Gastroesophageal sphincter (tissue), 4 donors: ENCODE measurements at regions not wholly inside any gene's neighbourhood (a gene's known extent, or its start where the extent isn't known, plus 50 kb on each side); places are given as distances from the start of the nearest gene placed in this dataset.

ENCODE experiments used
- ATAC-seq: fragments of 150-250 bp; one replicate; pipeline ENCODE4 v1.9.1; 2016; ENCODE audit warnings: mild to moderate bottlenecking, moderate library complexity
- H3K27ac ChIP-seq, 4 donors: fragments of 200-600 bp; sonication (generic) in 3 of 4; 1 replicate in 3 of 4; 2 replicates in 1 of 4; pipeline ENCODE4 v1.5.1; 2016 to 2019
- H3K27me3 ChIP-seq: fragments of 200-600 bp; sonication (generic); one replicate; pipeline ENCODE4 v1.5.1; 2019
- H3K36me3 ChIP-seq, 2 donors: fragments of 200-600 bp; sonication (generic); one replicate each; pipeline ENCODE4 v1.5.1; 2019; ENCODE audit warnings: control low read depth in 1 of 2
- H3K4me1 ChIP-seq, 3 donors: fragments of 200-600 bp; sonication (generic); 1 replicate in 2 of 3; 2 replicates in 1 of 3; pipeline ENCODE4 v1.5.1; 2016 to 2019; ENCODE audit warnings: control low read depth in 2 of 3
- H3K4me3 ChIP-seq, 2 donors: fragments of 200-600 bp; sonication (generic); one replicate each; pipeline ENCODE4 v1.5.1; 2019; ENCODE audit warnings: mild to moderate bottlenecking in 1 of 2, moderate library complexity in 1 of 2
- H3K9me3 ChIP-seq, 3 donors: fragments of 200-600 bp; sonication (generic); one replicate each; pipeline ENCODE4 v1.5.1; 2017 to 2019; ENCODE audit warnings: control low read depth in 2 of 3
- CTCF ChIP-seq, 4 experiments: fragments of 200-600 bp in 2 of 4; fragments of 450-650 bp in 2 of 4; sonication (generic) in 1 of 4; IDR thresholded peaks; one replicate each; pipeline ENCODE4 v1.5.1; 2017 to 2019; ENCODE audit warnings: antibody characterized with exemption in 4 of 4, mild to moderate bottlenecking in 2 of 4, moderate library complexity in 2 of 4
- EP300 ChIP-seq: sonication (generic); formaldehyde crosslinking; IDR thresholded peaks from one replicate; pipeline ENCODE4 v1.6.1; 2017; ENCODE audit warnings: antibody characterized with exemption, mild to moderate bottlenecking
- POLR2A ChIP-seq, 2 donors: fragments of 450-650 bp; IDR thresholded peaks; one replicate each; pipeline ENCODE4 v1.6.1; 2017; ENCODE audit warnings: antibody characterized with exemption in 2 of 2, mild to moderate bottlenecking in 2 of 2, moderate library complexity in 1 of 2
- POLR2AphosphoS5 ChIP-seq: sonication (generic); formaldehyde crosslinking; IDR thresholded peaks from one replicate; pipeline ENCODE4 v1.6.1; 2017; ENCODE audit warnings: antibody characterized with exemption
- WGBS, 2 donors: methylation state at CpG; one replicate each; pipeline ENCODE4 v1.1.5; 2018; ENCODE audit warnings: low coverage in 1 of 2; 5-methylcytosine and 5-hydroxymethylcytosine counted together

DNA sequence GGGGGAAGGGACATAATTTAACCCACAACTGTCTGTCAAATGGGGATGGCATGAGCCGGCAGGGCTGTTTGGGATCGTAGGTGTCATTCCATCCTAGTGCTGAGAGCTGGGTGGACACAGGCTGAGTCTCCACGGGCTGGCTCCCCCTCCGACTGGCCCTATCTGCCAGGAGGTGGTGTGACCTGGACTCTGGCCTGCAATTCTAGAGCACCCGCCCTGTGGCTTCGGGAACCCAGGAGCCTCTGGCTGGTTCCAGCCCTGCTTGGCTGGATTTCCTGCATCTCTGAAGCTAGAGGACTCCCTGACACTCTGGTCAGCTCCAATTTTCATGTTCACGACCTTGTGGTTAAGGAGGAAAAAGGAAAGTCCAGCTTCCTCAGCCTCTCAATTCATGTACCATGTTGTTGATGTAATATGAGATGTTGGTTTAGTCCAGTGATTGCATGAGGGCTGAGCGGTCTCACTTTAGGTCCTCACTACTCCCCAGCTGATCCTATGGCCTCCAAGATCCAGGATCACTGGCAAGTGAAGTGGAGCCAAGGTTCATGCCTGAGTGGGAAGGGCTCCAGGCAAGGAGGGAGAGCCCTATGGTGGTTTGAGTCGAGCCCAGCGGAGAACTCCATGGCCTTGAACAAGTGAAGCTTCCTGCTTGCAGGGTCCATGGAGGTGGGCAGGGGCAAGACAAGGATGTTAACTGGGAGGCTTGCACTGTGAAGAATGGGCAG lies 169.1 kb downstream of the NDUFA10 start:
- Histone ChIP-seq H3K27me3 (peaks cover 6% of the 10 kb centered on the region), H3K4me1 (no peaks in the 10 kb centered on the region), H3K36me3 (no peaks in the 10 kb centered on the region), H3K27ac (peak overlapping the region in 3 of 4 donors; percentile 26 to 48 (median 46)), H3K9me3 (peaks cover 0 to 11% (median 0%) of the 10 kb centered on the region in 3 donors), H3K4me3 (no peak overlapping the region)
- TF ChIP-seq EP300 (no peak), POLR2A (IDR thresholded peaks at IDR 0.05) (no peak), POLR2AphosphoS5 (no peak)
- WGBS, 2 donors = 80 to 89% methylated on average over 3 to 4 of the region's 10 CpGs
- peak; percentile 67 for ATAC-seq

GRCh38 chr2:239854596-239854995 lies 170.5 kb downstream of the NDUFA10 start:
- TF ChIP-seq POLR2AphosphoS5 = no peak
- no peak for TF ChIP-seq CTCF (IDR thresholded peaks at IDR 0.05)
- TF ChIP-seq POLR2A (IDR thresholded peaks at IDR 0.05) = no peak
- no peak for TF ChIP-seq EP300
- Histone ChIP-seq H3K4me3 (no peak overlapping the region), H3K9me3 (peaks cover 0 to 22% (median 0%) of the 10 kb centered on the region in 3 donors), H3K36me3 (no peaks in the 10 kb centered on the region), H3K27me3 (peaks cover 6% of the 10 kb centered on the region), H3K4me1 (no peaks in the 10 kb centered on the region), H3K27ac (no peak overlapping the region)
- WGBS, 2 donors = 75 to 87% methylated on average over 4 to 5 of the region's 5 CpGs
- ATAC-seq = no peak

DNA sequence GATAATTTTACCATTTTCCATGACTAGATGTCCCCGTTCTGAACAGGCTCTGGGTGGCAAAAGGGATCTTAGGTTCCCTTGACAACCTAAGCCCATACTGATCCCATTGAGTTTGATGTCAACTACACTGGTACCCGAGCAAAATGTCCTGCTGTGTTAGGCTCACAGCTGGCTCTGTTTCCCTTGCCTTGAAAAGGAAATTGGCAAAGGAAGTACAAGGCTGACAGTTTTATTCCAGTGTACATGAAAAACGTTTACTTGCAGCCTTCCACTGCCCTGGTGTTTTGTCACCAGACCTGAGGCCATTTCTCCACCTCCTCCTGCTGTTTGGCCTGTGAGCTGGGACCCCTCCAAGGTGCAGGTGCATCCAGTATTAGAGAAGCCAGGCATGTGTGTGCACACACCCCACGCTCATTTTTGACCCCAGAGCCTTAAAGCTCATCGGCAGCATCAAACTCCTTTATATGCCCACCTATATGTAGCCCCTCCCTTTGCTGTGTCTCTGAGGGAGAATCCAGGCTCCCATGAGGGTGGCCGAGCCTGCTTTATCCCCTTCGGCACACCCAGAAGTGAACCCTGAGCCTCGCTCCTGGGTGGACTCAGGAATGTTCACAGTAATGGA lies 171.3 kb downstream of the NDUFA10 start:
- H3K27ac ChIP-seq = no peak overlapping the region
- no peak for ATAC-seq
- H3K36me3 ChIP-seq = no peaks in the 10 kb centered on the region
- TF ChIP-seq POLR2A (IDR thresholded peaks at IDR 0.05) (no peak), EP300 (no peak), POLR2AphosphoS5 (no peak), CTCF (IDR thresholded peaks at IDR 0.05) (no peak)
- peaks cover 6% of the 10 kb centered on the region for H3K27me3 ChIP-seq
- H3K9me3 ChIP-seq = peaks cover 0 to 26% (median 0%) of the 10 kb centered on the region in 3 donors
- no peak overlapping the region for H3K4me3 ChIP-seq
- 49 to 67% methylated on average over 3 of the region's 8 CpGs for WGBS, 2 donors
- no peaks in the 10 kb centered on the region for H3K4me1 ChIP-seq

- no peak for TF ChIP-seq POLR2AphosphoS5
- no peak for TF ChIP-seq CTCF (IDR thresholded peaks at IDR 0.05)
- no peak for TF ChIP-seq POLR2A (IDR thresholded peaks at IDR 0.05)
- TF ChIP-seq EP300 = no peak
- WGBS, 2 donors = 100% methylated on average over 2 of the region's 8 CpGs; no CpG with 5 or more reads in 1 of the 2 donors
- H3K4me3 ChIP-seq = no peak overlapping the region
- H3K27ac ChIP-seq = no peak overlapping the region
- no peaks in the 10 kb centered on the region for H3K4me1 ChIP-seq
- no peak for ATAC-seq
- peaks cover 6% of the 10 kb centered on the region for H3K27me3 ChIP-seq
- H3K9me3 ChIP-seq = peaks cover 0 to 26% (median 0%) of the 10 kb centered on the region in 3 donors
- H3K36me3 ChIP-seq = no peaks in the 10 kb centered on the region
Measured at GRCh38 chr2:239853121-239853520, 172.0 kb downstream of the NDUFA10 start.

- Histone ChIP-seq H3K4me1 (no peaks in the 10 kb centered on the region), H3K27me3 (peaks cover 2% of the 10 kb centered on the region), H3K27ac (no peak overlapping the region), H3K9me3 (peaks cover 0 to 26% (median 0%) of the 10 kb centered on the region in 3 donors), H3K4me3 (no peak overlapping the region), H3K36me3 (no peaks in the 10 kb centered on the region)
- 64 to 100% methylated on average over 3 to 4 of the region's 7 CpGs for WGBS, 2 donors
- TF ChIP-seq POLR2A (IDR thresholded peaks at IDR 0.05) (no peak), EP300 (no peak), CTCF (IDR thresholded peaks at IDR 0.05) (no peak), POLR2AphosphoS5 (no peak)
- no peak for ATAC-seq
Measured at GRCh38 chr2:239852272-239852671, 172.9 kb downstream of the NDUFA10 start.
